RWPE1 (cell line): ENCODE measurements at regions not wholly inside any gene's neighbourhood (a gene's known extent, or its start where the extent isn't known, plus 50 kb on each side); places are given as distances from the start of the nearest gene placed in this dataset.

Source experiments
- CTCF ChIA-PET: fragments of 350-600 bp; sonication (Branson Sonifier 250); formaldehyde crosslinking; extraction: SDS; loops from one replicate; lab custom pipeline; 2021; lab: Yijun Ruan, JAX
- POLR2A ChIA-PET: fragments of 400-600 bp; formaldehyde crosslinking; extraction: SDS; loops from one replicate; lab custom pipeline; 2020; ENCODE audit warnings: antibody characterized with exemption; ENCODE audit not compliant: low non-redundant PET; lab: Yijun Ruan, JAX
- DNase-seq: peaks from one replicate; pipeline ENCODE4 v3.0.0; 2012; ENCODE audit warnings: low spot score
- H3K27ac ChIP-seq: fragments of 450-650 bp; 2 replicates; pipeline ENCODE4 v1.5.1; 2017
- CTCF ChIP-seq: fragments of 450-650 bp; conservative IDR thresholded peaks from 2 replicates; pipeline ENCODE4 v1.5.1; 2017; ENCODE audit warnings: low read depth, mild to moderate bottlenecking

- POLR2A ChIA-PET: no interaction called here
Observed at GRCh38 chr10:55203874-55204273, 402.8 kb upstream of the PCDH15 start.

GRCh38 chr10:55203319-55203718, 402.3 kb upstream of the PCDH15 start:
- DNase-seq: no peak
- ChIA-PET CTCF (no interaction called here), POLR2A (no interaction called here)
- no peak overlapping the region for H3K27ac ChIP-seq
- no peak for TF ChIP-seq CTCF

More at GRCh38 chr10:55203874-55204273, 402.8 kb upstream of the PCDH15 start:
- no peak for DNase-seq
- H3K27ac ChIP-seq: no peak overlapping the region
- CTCF ChIA-PET: no interaction called here
- TF ChIP-seq CTCF: no peak

GRCh38 chr10:55200020-55200419, 399.0 kb upstream of the PCDH15 start:
- CTCF ChIA-PET: no interaction called here
- POLR2A ChIA-PET: no interaction called here

GRCh38 chr10:55191236-55191860, 390.3 kb upstream of the PCDH15 start:
- H3K27ac ChIP-seq: no peak overlapping the region
- TF ChIP-seq CTCF: no peak
- POLR2A ChIA-PET: no interaction called here
- CTCF ChIA-PET: interaction anchor here (0.6 to 0.7 kb wide), 2 partner anchors 74 to 438 kb away, joined by 3 read pairs; no protein-coding TSS in a partner anchor
- no peak for DNase-seq

More at GRCh38 chr10:55200020-55200419, 399.0 kb upstream of the PCDH15 start:
- TF ChIP-seq CTCF: no peak
- DNase-seq: no peak
- no peak overlapping the region for H3K27ac ChIP-seq

- POLR2A ChIA-PET: no interaction called here
- DNase-seq: no peak
- CTCF ChIA-PET: interaction anchor here (1.5 kb wide), 1 partner anchor 9 kb away, joined by 4 read pairs; no protein-coding TSS in a partner anchor
- H3K27ac ChIP-seq: no peak overlapping the region
- TF ChIP-seq CTCF: no peak
Observed at GRCh38 chr10:55183993-55184392, 383.0 kb upstream of the PCDH15 start.

GRCh38 chr10:55180357-55180756, 379.3 kb upstream of the PCDH15 start:
- ChIA-PET CTCF (no interaction called here), POLR2A (no interaction called here)
- no peak overlapping the region for H3K27ac ChIP-seq
- TF ChIP-seq CTCF: no peak
- no peak for DNase-seq
